ENCODE measurements at regions not wholly inside any gene's neighbourhood (a gene's known extent, or its start where the extent isn't known, plus 50 kb on each side); places are given as distances from the start of the nearest gene placed in this dataset.
"Not testable (repeated sequence)": the region's sequence is repeated elsewhere in the genome, so short reads cannot be mapped to it uniquely, and the experiment has no call there.

GRCh38 chr2:239721991-239722759 lies 303.0 kb downstream of the NDUFA10 start:
- no peak overlapping the region for H3K27ac Mint-ChIP-seq (ENCODE audit: unreplicated experiment)
- H3K9me3 Mint-ChIP-seq (ENCODE audit: low read depth) = no peaks in the 10 kb centered on the region
- no peaks in the 10 kb centered on the region for H3K4me1 Mint-ChIP-seq (ENCODE audit: low read depth)
- H3K36me3 Mint-ChIP-seq (ENCODE audit: low read depth) = no peaks in the 10 kb centered on the region
- peak; percentile 77 for DNase-seq (ENCODE audit: low spot score)
- peaks cover 2% of the 10 kb centered on the region for H3K27me3 Mint-ChIP-seq (ENCODE audit: low read depth)
- no peak overlapping the region for H3K4me3 Mint-ChIP-seq (ENCODE audit: unreplicated experiment)
- no peak for TF ChIP-seq CTCF (IDR thresholded peaks at IDR 0.05)

DNA sequence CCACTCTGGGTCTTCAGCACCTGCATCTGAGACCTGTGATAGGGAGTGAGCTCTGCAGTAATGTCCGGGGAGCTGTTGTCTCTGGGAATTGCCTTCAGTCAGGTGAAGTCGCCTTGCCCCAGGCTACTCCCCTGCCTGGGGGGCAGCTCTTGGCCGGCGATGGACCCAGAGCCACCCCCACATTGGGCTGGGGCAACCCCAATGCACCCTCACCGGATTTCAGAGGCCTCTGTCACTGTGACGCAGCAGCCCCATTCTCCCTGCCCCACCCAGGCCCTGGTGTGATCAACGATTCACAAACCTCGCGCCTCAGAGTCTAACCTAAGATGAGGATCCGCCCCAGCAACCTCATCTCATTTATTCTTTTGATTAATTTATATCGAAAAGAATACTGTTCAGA lies 303.6 kb downstream of the NDUFA10 start:
- Mint-ChIP-seq H3K9me3 (ENCODE audit: low read depth) (no peaks in the 10 kb centered on the region), H3K27ac (ENCODE audit: unreplicated experiment) (no peak overlapping the region), H3K4me3 (ENCODE audit: unreplicated experiment) (no peak overlapping the region), H3K4me1 (ENCODE audit: low read depth) (peaks cover 4% of the 10 kb centered on the region), H3K36me3 (ENCODE audit: low read depth) (no peaks in the 10 kb centered on the region), H3K27me3 (ENCODE audit: low read depth) (peaks cover 4% of the 10 kb centered on the region)
- peak; percentile 58 for DNase-seq (ENCODE audit: low spot score)
- no peak for TF ChIP-seq CTCF (IDR thresholded peaks at IDR 0.05)

- peak; percentile 61 for DNase-seq (ENCODE audit: low spot score)
- H3K36me3 Mint-ChIP-seq (ENCODE audit: low read depth) = no peaks in the 10 kb centered on the region
- peaks cover 4% of the 10 kb centered on the region for H3K4me1 Mint-ChIP-seq (ENCODE audit: low read depth)
- H3K9me3 Mint-ChIP-seq (ENCODE audit: low read depth) = no peaks in the 10 kb centered on the region
- TF ChIP-seq CTCF (IDR thresholded peaks at IDR 0.05) = no peak
- no peak overlapping the region for H3K4me3 Mint-ChIP-seq (ENCODE audit: unreplicated experiment)
- H3K27ac Mint-ChIP-seq (ENCODE audit: unreplicated experiment) = no peak overlapping the region
- H3K27me3 Mint-ChIP-seq (ENCODE audit: low read depth) = peaks cover 6% of the 10 kb centered on the region
These were observed 304.5 kb downstream of the NDUFA10 start for GRCh38 chr2:239720361-239721360.

GRCh38 chr2:239719791-239720360 lies 305.3 kb downstream of the NDUFA10 start:
- no peak for TF ChIP-seq CTCF (IDR thresholded peaks at IDR 0.05)
- H3K36me3 Mint-ChIP-seq (ENCODE audit: low read depth) = no peaks in the 10 kb centered on the region
- DNase-seq (ENCODE audit: low spot score) = peak; percentile 57
- peaks cover 4% of the 10 kb centered on the region for H3K4me1 Mint-ChIP-seq (ENCODE audit: low read depth)
- H3K9me3 Mint-ChIP-seq (ENCODE audit: low read depth) = no peaks in the 10 kb centered on the region
- H3K27me3 Mint-ChIP-seq (ENCODE audit: low read depth) = peaks cover 6% of the 10 kb centered on the region
- no peak overlapping the region for H3K4me3 Mint-ChIP-seq (ENCODE audit: unreplicated experiment)
- H3K27ac Mint-ChIP-seq (ENCODE audit: unreplicated experiment) = no peak overlapping the region

- H3K36me3 Mint-ChIP-seq (ENCODE audit: low read depth); H3K4me1 Mint-ChIP-seq (ENCODE audit: low read depth); H3K27ac Mint-ChIP-seq (ENCODE audit: unreplicated experiment); H3K9me3 Mint-ChIP-seq (ENCODE audit: low read depth); H3K4me3 Mint-ChIP-seq (ENCODE audit: unreplicated experiment); H3K27me3 Mint-ChIP-seq (ENCODE audit: low read depth): not testable (repeated sequence)
- peak; percentile 32 for DNase-seq (ENCODE audit: low spot score)
These were observed 306.2 kb downstream of the NDUFA10 start for GRCh38 chr2:239718991-239719390.

Data from chondrocyte (in vitro differentiated cells).